IMR-90 (cell line): ENCODE measurements at regions not wholly inside any gene's neighbourhood (a gene's known extent, or its start where the extent isn't known, plus 50 kb on each side); places are given as distances from the start of the nearest gene placed in this dataset.

Source experiments
- ATAC-seq: fragments of 200-7000 bp; cut with Tn5 transposase; 2 replicates; pipeline ENCODE4 v1.9.1; 2020; ENCODE audit warnings: low read depth, mild to moderate bottlenecking, moderate library complexity
- BruUV-seq: library from RNA; stranded (reverse); fragments of 400-500 nt; replicated peaks from 2 replicates; lab custom pipeline; 2021; lab: Mats Ljungman, UMichigan
- CTCF ChIA-PET: fragments of 300-600 bp; formaldehyde crosslinking; extraction: SDS; loops from one replicate; lab custom pipeline; 2021; ENCODE audit warnings: antibody characterized with exemption; lab: Yijun Ruan, JAX
- POLR2A ChIA-PET: fragments of 300-600 bp; sonication (Branson Sonifier 250); formaldehyde crosslinking; loops from one replicate; lab custom pipeline; 2022; ENCODE audit warnings: antibody characterized with exemption; ENCODE audit not compliant: unreplicated experiment; lab: Charles Lee
- DNase-seq: peaks from one replicate; pipeline ENCODE4 v3.0.0; 2013
- H2AFZ ChIP-seq: replicated peaks from 2 replicates; pipeline ENCODE3; 2013; ENCODE audit warnings: low read length, mild to moderate bottlenecking; ENCODE audit not compliant: poor library complexity
- H2AK5ac ChIP-seq: 2 replicates; pipeline ENCODE4 v1.6.1; 2013; ENCODE audit warnings: low read depth, low read length, inconsistent platforms
- H2AK9ac ChIP-seq: replicated peaks from 2 replicates; pipeline ENCODE3; 2013; ENCODE audit warnings: mild to moderate bottlenecking, low read depth, low read length, moderate library complexity; ENCODE audit not compliant: poor library complexity
- H2BK120ac ChIP-seq: 2 replicates; pipeline ENCODE4 v1.6.1; 2013; ENCODE audit warnings: low read depth, low read length, inconsistent platforms
- H2BK15ac ChIP-seq: 3 replicates; pipeline ENCODE4 v1.6.1; 2013; ENCODE audit warnings: low read depth, low read length, inconsistent platforms
- H2BK20ac ChIP-seq: 2 replicates; pipeline ENCODE4 v1.6.1; 2013; ENCODE audit warnings: low read depth, mild to moderate bottlenecking, inconsistent platforms, low read length, moderate library complexity
- H2BK5ac ChIP-seq: 2 replicates; pipeline ENCODE4 v1.6.1; 2013; ENCODE audit warnings: mild to moderate bottlenecking, low read depth, low read length, inconsistent platforms; ENCODE audit not compliant: poor library complexity, severe bottlenecking
- H3K14ac ChIP-seq: replicated peaks from 2 replicates; pipeline ENCODE4 v1.6.1; 2013; ENCODE audit warnings: low read depth, low read length, inconsistent platforms
- H3K18ac ChIP-seq: 2 replicates; pipeline ENCODE4 v1.6.1; 2013; ENCODE audit warnings: low read depth, low read length, control low read depth
- H3K23ac ChIP-seq: 2 replicates; pipeline ENCODE4 v1.6.1; 2013; ENCODE audit warnings: low read depth, low read length, inconsistent platforms
- H3K27ac ChIP-seq: 2 replicates; pipeline ENCODE4 v1.5.1; 2013; ENCODE audit warnings: mild to moderate bottlenecking, control low read depth, low read length; ENCODE audit not compliant: insufficient read depth
- H3K27me3 ChIP-seq: 2 replicates; pipeline ENCODE4 v1.6.1; 2013; ENCODE audit warnings: low read length; ENCODE audit not compliant: control insufficient read depth, insufficient read depth
- H3K36me3 ChIP-seq: 2 replicates; pipeline ENCODE4 v1.6.1; 2013; ENCODE audit warnings: low read length, mixed read lengths; ENCODE audit not compliant: control insufficient read depth, insufficient read depth
- H3K4ac ChIP-seq: 2 replicates; pipeline ENCODE4 v1.6.1; 2013; ENCODE audit warnings: low read depth, low read length, inconsistent platforms
- H3K4me1 ChIP-seq: 2 replicates; pipeline ENCODE4 v1.6.1; 2013; ENCODE audit warnings: low read length, mixed read lengths; ENCODE audit not compliant: control insufficient read depth, insufficient read depth
- H3K4me2 ChIP-seq: 2 replicates; pipeline ENCODE4 v1.6.1; 2013; ENCODE audit warnings: low read depth, mild to moderate bottlenecking, control low read depth, low read length, moderate library complexity
- H3K4me3 ChIP-seq: 2 replicates; pipeline ENCODE4 v1.5.1; 2013; ENCODE audit warnings: low read depth, mild to moderate bottlenecking, control low read depth, low read length, moderate library complexity; ENCODE audit not compliant: insufficient read depth
- H3K56ac ChIP-seq: 2 replicates; pipeline ENCODE4 v1.6.1; 2013; ENCODE audit warnings: low read length, inconsistent platforms; ENCODE audit not compliant: insufficient read depth; ENCODE audit errors: extremely low read depth
- H3K79me1 ChIP-seq, 2 experiments: 2 replicates each; pipeline ENCODE4 v1.6.1; 2013; ENCODE audit warnings: low read length in 2 of 2, inconsistent platforms in 1 of 2, low read depth in 1 of 2
- H3K9ac ChIP-seq: 2 replicates; pipeline ENCODE4 v1.6.1; 2013; ENCODE audit warnings: low read depth, low read length, control low read depth
- H3K9me1 ChIP-seq: 2 replicates; pipeline ENCODE4 v1.6.1; 2013; ENCODE audit warnings: low read length, inconsistent platforms; ENCODE audit not compliant: insufficient read depth
- H3K9me3 ChIP-seq: 2 replicates; pipeline ENCODE4 v1.6.1; 2013; ENCODE audit warnings: low read length; ENCODE audit not compliant: control insufficient read depth, insufficient read depth
- H4K20me1 ChIP-seq: 2 replicates; pipeline ENCODE4 v1.6.1; 2013; ENCODE audit warnings: low read length, inconsistent platforms; ENCODE audit not compliant: insufficient read depth
- H4K5ac ChIP-seq: 2 replicates; pipeline ENCODE4 v1.6.1; 2013; ENCODE audit warnings: mild to moderate bottlenecking, low read depth, low read length, control low read depth
- H4K8ac ChIP-seq, 2 experiments: 2 replicates each; pipeline ENCODE4 v1.6.1; 2013; ENCODE audit warnings: low read depth in 2 of 2, low read length in 2 of 2, control low read depth in 1 of 2, inconsistent platforms in 1 of 2
- H4K91ac ChIP-seq: 2 replicates; pipeline ENCODE4 v1.6.1; 2013; ENCODE audit warnings: low read depth, low read length, inconsistent platforms; ENCODE audit not compliant: insufficient read depth
- MAFK ChIP-seq: IDR thresholded peaks from 2 replicates; pipeline ENCODE4 v1.6.1; 2012; ENCODE audit warnings: low read depth, low read length, improper control_type of control experiment
- POLR2A ChIP-seq: IDR thresholded peaks from 2 replicates; pipeline ENCODE4 v1.6.1; 2012; ENCODE audit warnings: mild to moderate bottlenecking, low read depth, low read length
- RCOR1 ChIP-seq: IDR thresholded peaks from 2 replicates; pipeline ENCODE4 v1.6.1; 2012; ENCODE audit warnings: mild to moderate bottlenecking, low read length, improper control_type of control experiment; ENCODE audit not compliant: insufficient replicate concordance
- WGBS, 2 experiments: methylation state at CpG; one replicate each; pipeline versions ENCODE4 v1.1.5 to v1.1.7; 2013; ENCODE audit warnings: missing lambda C conversion rate in 2 of 2; ENCODE audit not compliant: insufficient read length in 1 of 2; ENCODE audit errors: extremely low coverage in 2 of 2; 5-methylcytosine and 5-hydroxymethylcytosine counted together
- dilution Hi-C: fragments of 300-500 bp; cut with HindIII; formaldehyde crosslinking; loops from one replicate; pipeline ENCODE4 v1.14.3; 2018; ENCODE audit warnings: low sequenced_read_pairs; ENCODE audit not compliant: unreplicated experiment
- in situ Hi-C: fragments of 300-500 bp; cut with MboI; formaldehyde crosslinking; loops from 3 replicates; pipeline ENCODE4 v1.14.3; 2019; ENCODE audit warnings: low sequenced_read_pairs, inconsistent platforms, mixed read lengths
- intact Hi-C: fragments of 100-400 bp; cut with micrococcal nuclease; formaldehyde crosslinking; loops from 2 replicates; pipeline ENCODE4 v1.10.0; 2022

DNA sequence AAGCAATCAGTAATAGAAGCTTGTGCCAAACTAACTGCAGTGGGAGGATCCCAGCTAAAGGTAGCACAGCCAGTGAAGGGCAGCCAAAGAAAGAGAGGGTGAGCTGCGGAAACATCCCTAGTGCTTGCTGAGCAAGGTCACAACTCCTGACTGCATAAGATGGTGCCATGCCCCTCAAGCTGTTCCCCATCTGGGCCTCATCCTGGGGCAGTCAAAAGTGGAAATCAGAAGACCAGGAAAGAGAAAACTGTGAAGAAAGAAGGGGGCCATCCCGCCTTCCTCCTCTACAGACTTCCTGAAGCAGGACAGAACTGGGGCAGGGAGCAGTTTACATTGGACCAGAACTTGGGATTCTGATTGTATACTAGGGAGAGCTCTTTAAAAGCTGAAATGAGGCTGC is 159.2 kb downstream of the TNFSF13B start:
- Histone ChIP-seq H4K91ac (no peak overlapping the region), H2AFZ (no peak overlapping the region), H3K4me3 (no peak overlapping the region), H2AK9ac (no peak overlapping the region), H3K4ac (no peak overlapping the region), H3K18ac (no peak overlapping the region), H2AK5ac (no peak overlapping the region), H2BK20ac (no peak overlapping the region), H3K9ac (no peak overlapping the region), H3K27ac (no peak overlapping the region), H3K14ac (no peak overlapping the region), H3K27me3 (no peaks in the 10 kb centered on the region), H2BK120ac (no peak overlapping the region), H4K5ac (no peak overlapping the region), H3K79me1 (no peaks in the 10 kb centered on the region), H2BK15ac (no peak overlapping the region), H3K4me2 (no peak overlapping the region), H4K20me1 (no peaks in the 10 kb centered on the region), H3K56ac (no peak overlapping the region), H3K4me1 (no peaks in the 10 kb centered on the region), H4K8ac (no peak overlapping the region), H3K36me3 (no peaks in the 10 kb centered on the region), H3K9me1 (no peaks in the 10 kb centered on the region), H2BK5ac (no peak overlapping the region), H3K23ac (no peak overlapping the region), H3K9me3 (0 out of 2 replicates have a peak, but pooled peaks cover 1% of the 10 kb centered on the region)
- no peak for DNase-seq
- no peak for TF ChIP-seq MAFK
- TF ChIP-seq RCOR1 = no peak
- no peak for TF ChIP-seq POLR2A
- no CpG with 5 or more reads among the region's 2 CpGs for WGBS, 2 experiments
- POLR2A ChIA-PET = no interaction called here
- dilution Hi-C loops (no loop called here), intact Hi-C loops (no loop called here), in situ Hi-C loops (no loop called here)
- CTCF ChIA-PET = no interaction called here
- BruUV-seq = no TSS peak
- ATAC-seq = no peak
